ENCODE measurements at regions not wholly inside any gene's neighbourhood (a gene's known extent, or its start where the extent isn't known, plus 50 kb on each side); places are given as distances from the start of the nearest gene placed in this dataset.

DNA sequence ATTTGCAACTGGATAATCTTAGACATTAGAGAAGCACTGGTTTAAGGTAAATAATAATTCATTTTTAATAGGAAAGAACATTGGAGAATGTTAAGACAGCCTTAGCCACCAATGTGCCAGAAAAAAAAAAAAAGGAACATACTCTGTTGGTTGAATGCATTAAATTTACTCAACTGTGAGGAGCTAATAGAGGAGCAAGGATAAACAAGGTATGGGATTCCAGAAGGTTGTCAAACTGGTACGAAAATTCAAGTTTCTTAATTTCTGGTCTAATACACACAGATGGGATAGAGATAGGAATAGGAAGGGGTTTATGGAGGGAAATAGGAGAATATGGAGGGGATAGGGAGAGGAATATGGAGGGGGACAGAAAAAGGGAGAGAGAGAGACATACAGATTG lies 1096.6 kb downstream of the ARAP2 start:
- Histone ChIP-seq H3K27ac (no peak overlapping the region), H3K9me3 (no peaks in the 10 kb centered on the region), H3K4me1 (no peaks in the 10 kb centered on the region), H3K4me3 (no peak overlapping the region), H3K27me3 (no peaks in the 10 kb centered on the region), H3K36me3 (no peaks in the 10 kb centered on the region)
- no peak for ATAC-seq
- TF ChIP-seq CTCF (IDR thresholded peaks at IDR 0.05) = no peak
- intact Hi-C loops (cut with DNase I) = no loop called here
- DNase-seq = no peak

DNA sequence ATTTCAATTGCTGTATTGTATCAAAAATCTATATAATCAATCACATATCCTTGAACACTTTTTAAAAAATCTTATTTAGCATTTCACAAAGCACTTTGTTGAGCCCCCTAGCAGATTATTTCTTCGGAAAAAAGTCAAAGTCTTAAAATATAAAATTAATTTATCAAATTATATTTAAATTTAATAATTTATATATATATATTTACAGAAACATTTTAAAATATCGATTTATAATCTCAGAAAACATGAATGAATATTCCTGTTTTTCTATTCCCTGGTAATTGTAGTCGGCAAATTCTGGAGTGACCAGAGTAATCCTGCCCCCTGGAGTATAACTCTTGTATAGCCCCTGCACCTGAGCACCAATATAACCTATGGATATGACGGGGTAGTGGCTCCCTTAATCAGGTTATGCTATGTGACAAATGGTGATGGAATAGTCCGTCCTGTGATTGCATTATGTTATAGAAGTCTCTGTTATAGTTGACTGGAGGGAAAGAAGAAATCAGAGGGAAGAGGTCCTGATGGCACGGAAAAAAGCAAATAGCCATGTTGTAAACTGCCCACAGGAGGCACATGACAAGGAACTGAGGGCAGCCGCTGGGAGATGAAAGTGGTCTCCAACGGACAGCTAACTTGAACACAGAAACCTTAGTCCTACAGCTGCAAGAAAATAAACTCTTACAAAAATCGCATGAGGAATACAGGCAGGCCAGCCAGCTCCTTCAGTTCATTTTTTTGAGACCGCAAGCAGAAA lies 1092.3 kb downstream of the ARAP2 start:
- H3K27ac ChIP-seq = no peak overlapping the region
- ATAC-seq (no peak), DNase-seq (no peak)
- H3K4me1 ChIP-seq = no peaks in the 10 kb centered on the region
- H3K27me3 ChIP-seq = no peaks in the 10 kb centered on the region
- peak; percentile 25 for TF ChIP-seq CTCF (IDR thresholded peaks at IDR 0.05)
- H3K36me3 ChIP-seq = no peaks in the 10 kb centered on the region
- no peaks in the 10 kb centered on the region for H3K9me3 ChIP-seq
- intact Hi-C loops (cut with DNase I) = no loop called here
- no peak overlapping the region for H3K4me3 ChIP-seq

DNA sequence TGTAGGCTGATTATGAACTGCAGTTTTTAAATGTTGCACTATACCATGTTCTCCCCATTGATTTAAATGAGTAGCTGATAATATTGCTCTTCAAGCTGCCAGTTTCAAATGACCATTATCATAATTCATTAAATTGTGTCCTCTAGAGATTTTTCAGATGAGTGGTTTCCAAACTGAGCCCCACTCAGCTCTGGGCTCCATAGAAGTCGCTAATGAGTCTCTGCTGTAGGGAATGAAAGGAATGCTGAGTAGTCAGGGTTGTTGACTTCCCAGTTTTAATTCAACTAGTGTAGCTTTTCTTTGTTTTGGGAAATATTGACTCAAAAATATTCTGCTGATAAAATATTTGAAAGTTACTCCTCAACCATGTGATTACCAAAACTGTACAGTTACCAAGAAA lies 1081.1 kb downstream of the ARAP2 start:
- intact Hi-C loops (cut with DNase I) = no loop called here

GRCh38 chr4:35164063-35164462 lies 1080.3 kb downstream of the ARAP2 start:
- H3K4me3 ChIP-seq = no peak overlapping the region
- H3K9me3 ChIP-seq = no peaks in the 10 kb centered on the region
- intact Hi-C loops (cut with DNase I) = no loop called here
- no peaks in the 10 kb centered on the region for H3K4me1 ChIP-seq
- DNase-seq (no peak), ATAC-seq (no peak)
- TF ChIP-seq CTCF (IDR thresholded peaks at IDR 0.05) = no peak
- no peaks in the 10 kb centered on the region for H3K36me3 ChIP-seq
- no peak overlapping the region for H3K27ac ChIP-seq
- H3K27me3 ChIP-seq = no peaks in the 10 kb centered on the region

More for the DNA sequence above, 1081.1 kb downstream of the ARAP2 start:
- H3K4me3 ChIP-seq = no peak overlapping the region
- no peak for ATAC-seq
- no peaks in the 10 kb centered on the region for H3K4me1 ChIP-seq
- no peak for DNase-seq
- H3K36me3 ChIP-seq = no peaks in the 10 kb centered on the region
- no peak for TF ChIP-seq CTCF (IDR thresholded peaks at IDR 0.05)
- no peaks in the 10 kb centered on the region for H3K9me3 ChIP-seq
- H3K27ac ChIP-seq = no peak overlapping the region
- no peaks in the 10 kb centered on the region for H3K27me3 ChIP-seq

- Histone ChIP-seq H3K9me3 (no peaks in the 10 kb centered on the region), H3K36me3 (no peaks in the 10 kb centered on the region), H3K4me1 (no peaks in the 10 kb centered on the region), H3K27me3 (no peaks in the 10 kb centered on the region), H3K27ac (no peak overlapping the region), H3K4me3 (no peak overlapping the region)
- intact Hi-C loops (cut with DNase I) = no loop called here
- no peak for TF ChIP-seq CTCF (IDR thresholded peaks at IDR 0.05)
- no peak for ATAC-seq
- no peak for DNase-seq
These were observed 1077.8 kb downstream of the ARAP2 start for GRCh38 chr4:35166466-35166865.

- H3K9me3 ChIP-seq = no peaks in the 10 kb centered on the region
- no peak for ATAC-seq
- H3K27me3 ChIP-seq = no peaks in the 10 kb centered on the region
- intact Hi-C loops (cut with DNase I) = no loop called here
- no peak for TF ChIP-seq CTCF (IDR thresholded peaks at IDR 0.05)
- H3K27ac ChIP-seq = no peak overlapping the region
- no peak for DNase-seq
- H3K4me3 ChIP-seq = no peak overlapping the region
- no peaks in the 10 kb centered on the region for H3K4me1 ChIP-seq
- no peaks in the 10 kb centered on the region for H3K36me3 ChIP-seq
These were observed 1076.9 kb downstream of the ARAP2 start for GRCh38 chr4:35167385-35167784.
